GM18520 (cell line): ENCODE measurements at regions not wholly inside any gene's neighbourhood (a gene's known extent, or its start where the extent isn't known, plus 50 kb on each side); places are given as distances from the start of the nearest gene placed in this dataset.

ENCODE experiments used
- ATAC-seq: cut with Tn5 transposase; IDR thresholded peaks from one replicate; pipeline ENCODE4 v1.9.1; 2021; ENCODE audit not compliant: unreplicated experiment

DNA sequence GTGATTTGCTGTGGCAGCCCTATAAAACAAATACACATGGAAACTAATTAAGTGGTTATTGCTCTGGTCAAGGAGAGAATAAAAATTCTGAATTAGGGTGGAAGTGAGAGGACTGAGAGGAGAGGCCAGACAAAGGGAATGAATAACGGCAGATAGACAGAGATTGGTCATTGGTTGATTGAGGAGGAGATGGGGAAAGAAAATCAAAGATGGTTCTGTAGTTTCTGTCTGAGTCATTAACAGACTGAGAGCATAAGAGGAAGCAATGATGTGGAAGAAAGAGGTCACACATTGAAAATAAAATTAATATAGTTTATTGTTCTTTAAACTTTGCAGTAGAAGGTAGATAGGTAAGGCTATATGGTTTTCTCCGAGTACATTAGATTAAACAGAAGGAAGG lies 469.8 kb downstream of the ACTL7B start:
- no peak for ATAC-seq

- no peak for ATAC-seq
Observed at GRCh38 chr9:108383796-108384195, 472.0 kb downstream of the ACTL7B start.

GRCh38 chr9:108382310-108382709 lies 473.5 kb downstream of the ACTL7B start:
- ATAC-seq: no peak

GRCh38 chr9:108377881-108378280 lies 477.9 kb downstream of the ACTL7B start:
- ATAC-seq: no peak

DNA sequence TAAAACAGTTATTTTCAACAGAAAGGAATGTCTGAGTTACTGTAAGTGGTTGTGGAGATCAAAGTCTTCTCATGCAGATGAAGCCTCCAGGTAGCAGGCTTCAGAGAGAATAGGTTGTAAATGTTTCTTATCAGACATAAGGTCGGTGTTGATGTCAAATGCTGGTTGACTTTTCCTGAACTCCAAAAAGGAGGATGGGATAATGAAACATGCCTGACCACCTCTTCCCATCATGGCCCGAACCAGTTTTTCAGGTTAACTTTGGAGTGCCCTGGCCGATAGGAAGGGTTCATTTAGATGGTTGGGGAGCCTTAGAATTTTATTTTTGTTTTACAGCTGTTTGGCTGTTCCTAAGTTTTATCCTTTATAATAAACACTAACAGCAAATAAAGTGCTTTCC lies 478.4 kb downstream of the ACTL7B start:
- ATAC-seq: no peak

- no peak for ATAC-seq
Observed at GRCh38 chr9:108376140-108376539, 479.6 kb downstream of the ACTL7B start.

DNA sequence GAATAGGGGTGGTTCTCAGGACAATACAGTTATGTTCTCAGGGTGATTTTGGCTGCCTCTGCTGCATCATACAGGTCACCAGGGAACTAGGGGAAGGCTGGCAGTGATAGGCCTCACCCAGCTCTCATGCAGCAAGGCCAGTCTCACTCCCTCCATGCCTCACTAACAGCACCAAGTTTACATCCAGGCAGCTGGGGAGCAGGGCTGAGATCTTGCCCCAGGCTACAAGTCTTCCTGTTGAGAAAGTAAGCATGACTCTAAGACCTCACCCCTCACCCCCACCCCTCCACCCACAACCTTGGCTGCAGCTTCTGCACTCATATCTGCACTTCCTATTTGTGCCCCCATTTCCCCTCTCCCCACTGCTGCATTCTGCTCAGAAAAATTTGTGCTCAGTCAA lies 481.2 kb downstream of the ACTL7B start:
- ATAC-seq: no peak

GRCh38 chr9:108367188-108367587 lies 488.6 kb downstream of the ACTL7B start:
- no peak for ATAC-seq

DNA sequence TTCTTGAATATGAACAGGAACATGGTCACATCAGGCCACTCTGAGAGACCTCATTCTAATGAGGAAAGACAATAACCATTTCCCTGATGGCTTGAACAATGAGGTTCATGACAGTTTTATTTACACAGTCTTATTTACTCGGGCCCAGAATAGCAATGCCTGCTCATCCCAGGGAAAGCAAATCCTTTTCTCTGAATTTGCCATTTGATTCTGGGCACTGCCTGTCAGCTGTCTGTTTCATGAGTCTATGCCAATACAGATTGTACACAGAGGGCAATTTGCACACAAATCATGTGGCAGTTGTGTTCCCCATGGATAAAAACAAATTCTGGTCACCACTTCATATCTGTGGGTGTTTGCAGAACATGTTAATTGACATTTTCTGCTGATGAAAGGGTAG lies 492.5 kb downstream of the ACTL7B start:
- no peak for ATAC-seq

DNA sequence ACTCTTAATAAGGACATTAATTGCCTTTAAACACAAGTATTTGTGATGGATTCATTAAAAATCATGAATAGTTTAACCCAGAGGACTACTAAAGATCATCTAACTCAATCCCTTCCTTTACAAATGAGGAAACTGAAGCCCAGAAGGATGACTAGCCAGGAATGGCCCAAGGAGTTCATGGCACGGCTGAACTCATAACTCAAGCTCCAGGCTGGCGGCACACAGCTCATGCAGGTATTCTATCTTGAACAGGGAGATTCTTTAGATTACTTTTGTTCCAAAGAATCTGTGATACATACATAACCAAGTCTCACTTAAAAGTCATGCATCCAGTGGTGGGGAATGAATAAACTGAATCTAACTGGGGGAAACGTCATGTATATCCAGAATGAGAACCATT lies 495.5 kb downstream of the ACTL7B start:
- ATAC-seq: no peak

DNA sequence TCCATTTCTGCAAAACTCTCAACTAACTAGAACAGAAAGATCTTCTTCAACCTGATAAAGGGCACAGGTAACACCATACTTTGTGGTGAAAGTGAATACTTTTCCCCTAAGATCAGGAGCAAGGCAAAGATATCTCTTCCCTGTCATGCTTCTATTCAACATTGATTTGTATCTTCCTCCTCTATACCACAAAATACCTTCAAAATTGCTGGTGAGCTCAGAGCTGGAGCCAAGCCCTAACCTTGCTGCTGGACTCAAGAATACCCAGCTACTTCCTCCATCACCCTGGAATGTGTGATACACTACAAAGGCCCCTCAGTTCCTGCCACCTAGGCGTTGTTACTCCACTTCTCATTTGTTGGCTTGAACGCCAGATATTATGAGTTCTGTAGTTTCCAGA lies 499.0 kb downstream of the ACTL7B start:
- no peak for ATAC-seq

- ATAC-seq: no peak
Observed at GRCh38 chr9:108351571-108351970, 504.2 kb downstream of the ACTL7B start.

GRCh38 chr9:108347463-108348188 lies 508.2 kb downstream of the ACTL7B start:
- ATAC-seq: no peak

DNA sequence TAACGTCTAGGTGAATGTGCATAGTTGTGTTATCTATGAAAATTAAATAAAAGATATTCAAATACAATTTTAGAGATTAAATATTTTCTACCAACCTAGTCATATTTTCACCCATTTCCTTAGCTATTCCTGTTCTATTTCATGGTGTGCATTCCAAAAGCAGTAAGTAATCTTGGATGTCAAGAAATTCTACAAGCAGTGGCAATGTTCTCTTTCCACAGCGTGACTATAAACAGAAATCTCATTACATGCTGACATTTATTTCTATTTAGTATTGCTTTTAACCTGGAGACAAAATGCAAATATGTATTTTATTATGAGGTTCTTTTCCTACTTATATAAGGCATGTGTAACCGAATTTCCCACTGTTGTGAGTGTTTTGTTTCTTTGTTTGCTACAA lies 510.0 kb downstream of the ACTL7B start:
- ATAC-seq: no peak

DNA sequence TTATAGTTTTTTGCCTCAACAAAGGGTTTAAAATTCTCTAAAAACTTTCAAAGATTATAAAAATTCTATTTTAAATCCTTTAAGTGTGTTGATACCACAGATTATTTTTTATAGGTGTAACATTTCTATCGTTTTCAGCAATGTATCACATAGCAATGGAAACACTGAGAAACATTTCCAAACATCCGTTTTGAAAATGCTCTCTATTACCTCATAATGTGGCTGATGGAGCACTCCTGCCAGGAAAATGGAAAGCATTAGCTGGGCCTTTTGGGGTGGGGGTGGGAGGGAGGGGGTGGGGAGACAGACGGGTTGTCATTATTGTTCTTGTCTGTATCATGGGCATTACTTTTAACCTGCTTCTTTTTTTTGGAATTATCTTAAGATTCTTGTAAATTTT lies 516.5 kb downstream of the ACTL7B start:
- ATAC-seq: no peak

- ATAC-seq: no peak
Observed at GRCh38 chr9:108336575-108336974, 519.2 kb downstream of the ACTL7B start.

DNA sequence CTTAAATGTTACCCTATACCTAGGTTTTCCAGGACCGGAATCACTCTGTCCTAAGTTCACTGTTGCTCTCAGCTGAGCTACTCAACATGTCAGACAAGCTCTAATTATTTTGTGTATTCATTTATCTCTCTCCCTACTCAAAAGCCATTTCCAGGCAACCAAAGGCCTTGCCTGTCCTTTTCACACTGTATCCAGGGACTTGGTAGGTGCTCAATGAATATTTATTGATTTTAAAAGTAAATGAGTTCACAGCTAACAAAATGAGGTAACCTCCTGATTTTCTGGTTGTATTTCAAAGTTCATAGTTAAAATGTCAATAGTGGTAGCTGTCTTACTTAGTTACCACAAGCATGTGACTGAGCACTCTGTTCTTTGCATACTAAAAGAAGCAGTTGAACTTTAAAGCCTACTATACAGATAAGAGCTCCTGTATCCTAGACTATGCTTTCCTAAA lies 522.2 kb downstream of the ACTL7B start:
- ATAC-seq: no peak

- no peak for ATAC-seq
Observed at GRCh38 chr9:108331596-108331995, 524.2 kb downstream of the ACTL7B start.

DNA sequence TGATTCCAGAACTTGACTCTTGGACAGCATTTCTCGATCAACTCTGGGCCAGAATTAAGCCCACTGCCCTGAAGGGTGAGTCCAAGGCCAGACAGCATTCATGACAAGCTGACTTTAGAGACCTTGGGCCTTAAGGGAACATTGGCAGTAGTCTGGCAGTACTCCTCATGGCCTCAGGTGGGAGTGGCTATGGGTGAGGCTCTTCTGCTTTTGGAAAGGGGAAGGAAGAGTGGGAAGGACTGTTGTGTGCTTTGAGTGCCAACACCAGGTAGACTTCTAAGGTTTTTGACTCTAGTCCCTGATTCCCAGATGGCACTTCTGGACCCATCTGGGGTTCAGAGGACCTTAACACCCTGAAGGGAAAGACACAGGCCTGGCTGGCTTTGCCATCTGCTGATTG lies 530.4 kb downstream of the ACTL7B start:
- no peak for ATAC-seq

DNA sequence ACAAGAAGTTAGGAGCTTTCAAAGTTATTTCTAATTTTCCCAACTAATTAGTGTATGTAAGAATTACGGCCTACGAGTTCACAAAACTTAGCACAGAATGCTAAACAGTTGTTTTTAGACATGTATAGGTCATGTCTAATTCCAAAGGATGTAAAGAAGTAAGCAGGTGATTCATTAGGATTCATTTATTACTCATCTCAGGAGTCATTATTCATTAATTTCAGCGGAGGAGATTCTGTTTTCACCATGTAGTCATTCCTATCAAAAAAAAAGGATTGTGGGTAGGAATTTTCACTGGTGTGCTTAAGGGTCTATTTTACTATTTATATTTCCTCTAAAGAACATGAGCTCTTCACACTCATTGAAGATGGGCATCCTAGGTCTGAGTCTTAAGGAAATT lies 532.2 kb downstream of the ACTL7B start:
- ATAC-seq: no peak

DNA sequence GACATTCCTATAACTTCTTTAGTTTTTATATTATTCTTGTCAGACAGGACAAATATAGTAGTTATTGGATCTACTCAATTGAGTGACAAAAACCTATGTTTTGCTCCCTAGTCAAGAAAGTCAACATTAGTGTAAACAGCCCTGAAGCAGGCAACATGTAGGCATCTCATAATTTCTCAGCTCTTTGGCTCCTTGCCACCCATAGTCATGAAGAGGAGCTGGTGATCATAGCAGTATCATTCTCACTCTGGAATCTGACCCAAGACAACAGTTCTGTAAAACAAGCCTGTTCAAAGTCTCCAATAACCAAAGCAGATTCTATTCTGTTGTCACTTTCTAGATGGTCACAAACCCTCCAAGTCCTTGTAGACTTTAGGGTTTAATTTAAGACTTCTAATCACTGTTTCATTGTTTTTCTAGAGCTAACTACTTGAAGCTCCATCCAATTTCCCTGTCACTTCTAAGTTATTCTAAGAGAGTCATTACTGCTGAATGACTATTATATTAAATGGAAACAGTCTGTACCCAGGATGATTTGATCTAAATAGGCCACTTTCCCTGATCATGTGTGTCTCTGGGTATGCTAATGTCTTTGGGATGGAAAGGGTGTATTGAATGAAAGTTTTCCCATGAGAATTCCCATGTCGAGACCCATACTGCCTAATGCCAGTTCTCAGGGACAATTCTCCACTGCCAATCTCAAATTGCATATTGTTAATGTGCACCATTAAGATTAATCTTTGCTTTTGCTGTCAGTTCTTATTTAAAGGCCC lies 533.3 kb downstream of the ACTL7B start:
- ATAC-seq: no peak

- no peak for ATAC-seq
Observed at GRCh38 chr9:108316630-108317029, 539.2 kb downstream of the ACTL7B start.

GRCh38 chr9:108316066-108316465 lies 539.7 kb downstream of the ACTL7B start:
- no peak for ATAC-seq
